ENCODE measurements at regions not wholly inside any gene's neighbourhood (a gene's known extent, or its start where the extent isn't known, plus 50 kb on each side); places are given as distances from the start of the nearest gene placed in this dataset.

GRCh38 chr17:73713136-73713535 is 68.9 kb upstream of the SDK2 start:
- Mint-ChIP-seq H3K9me3 (no peaks in the 10 kb centered on the region), H3K4me1 (peaks cover 27% of the 10 kb centered on the region), H3K36me3 (ENCODE audit: low read depth) (no peaks in the 10 kb centered on the region), H3K27ac (no peak overlapping the region), H3K4me3 (no peak overlapping the region), H3K27me3 (peaks cover 12% of the 10 kb centered on the region)
- TF ChIP-seq CTCF (IDR thresholded peaks at IDR 0.05): no peak
- CTCF ChIA-PET: interaction anchor here (7.0 kb wide), 1 partner anchor 283 kb away, joined by 102 read pairs; no protein-coding TSS in a partner anchor
- intact Hi-C loops (cut with micrococcal nuclease): loop anchor here (5.0 kb wide), 1 partner anchor 66 kb away; no protein-coding TSS in a partner anchor
- POLR2A ChIA-PET: no interaction called here
- ATAC-seq (ENCODE audit: low read depth) (no peak), DNase-seq (no peak)

- H3K4me1 Mint-ChIP-seq: peaks cover 17% of the 10 kb centered on the region
- CTCF ChIA-PET: no interaction called here
- no peaks in the 10 kb centered on the region for H3K9me3 Mint-ChIP-seq
- H3K27ac Mint-ChIP-seq: peak overlapping the region; percentile 1
- POLR2A ChIA-PET: no interaction called here
- DNase-seq: no peak
- no peak for TF ChIP-seq CTCF (IDR thresholded peaks at IDR 0.05)
- H3K27me3 Mint-ChIP-seq: peaks cover 8% of the 10 kb centered on the region
- H3K4me3 Mint-ChIP-seq: no peak overlapping the region
- no peak for ATAC-seq (ENCODE audit: low read depth)
- no peaks in the 10 kb centered on the region for H3K36me3 Mint-ChIP-seq (ENCODE audit: low read depth)
- intact Hi-C loops (cut with micrococcal nuclease): no loop called here
These were observed 71.5 kb upstream of the SDK2 start for GRCh38 chr17:73715769-73716168.

- no peak for DNase-seq
- CTCF ChIA-PET: no interaction called here
- Mint-ChIP-seq H3K9me3 (no peaks in the 10 kb centered on the region), H3K4me3 (no peak overlapping the region), H3K27me3 (peaks cover 11% of the 10 kb centered on the region), H3K4me1 (peaks cover 11% of the 10 kb centered on the region), H3K36me3 (ENCODE audit: low read depth) (no peaks in the 10 kb centered on the region), H3K27ac (no peak overlapping the region)
- POLR2A ChIA-PET: no interaction called here
- intact Hi-C loops (cut with micrococcal nuclease): no loop called here
- no peak for ATAC-seq (ENCODE audit: low read depth)
- no peak for TF ChIP-seq CTCF (IDR thresholded peaks at IDR 0.05)
These were observed 73.4 kb upstream of the SDK2 start for GRCh38 chr17:73717690-73718089.

GRCh38 chr17:73718362-73718761 is 74.1 kb upstream of the SDK2 start:
- ATAC-seq (ENCODE audit: low read depth): no peak
- no peak for TF ChIP-seq CTCF (IDR thresholded peaks at IDR 0.05)
- Mint-ChIP-seq H3K9me3 (no peaks in the 10 kb centered on the region), H3K36me3 (ENCODE audit: low read depth) (no peaks in the 10 kb centered on the region), H3K27ac (no peak overlapping the region), H3K4me3 (no peak overlapping the region), H3K4me1 (peaks cover 11% of the 10 kb centered on the region), H3K27me3 (peaks cover 11% of the 10 kb centered on the region)
- ChIA-PET CTCF (interaction anchor here (1.0 kb wide), 1 partner anchor 9 kb away, joined by 4 read pairs; no protein-coding TSS in a partner anchor), POLR2A (no interaction called here)
- DNase-seq: no peak
- intact Hi-C loops (cut with micrococcal nuclease): no loop called here

GRCh38 chr17:73718912-73719311 is 74.7 kb upstream of the SDK2 start:
- no peak for DNase-seq
- Mint-ChIP-seq H3K36me3 (ENCODE audit: low read depth) (no peaks in the 10 kb centered on the region), H3K27ac (no peak overlapping the region), H3K4me3 (no peak overlapping the region), H3K4me1 (peaks cover 10% of the 10 kb centered on the region), H3K9me3 (no peaks in the 10 kb centered on the region), H3K27me3 (peaks cover 9% of the 10 kb centered on the region)
- ChIA-PET POLR2A (no interaction called here), CTCF (interaction anchor here (1.0 kb wide), 1 partner anchor 9 kb away, joined by 4 read pairs; no protein-coding TSS in a partner anchor)
- no peak for TF ChIP-seq CTCF (IDR thresholded peaks at IDR 0.05)
- no peak for ATAC-seq (ENCODE audit: low read depth)
- intact Hi-C loops (cut with micrococcal nuclease): no loop called here
